K562 (cell line): ENCODE measurements at regions not wholly inside any gene's neighbourhood (a gene's known extent, or its start where the extent isn't known, plus 50 kb on each side); places are given as distances from the start of the nearest gene placed in this dataset.

Experiments used
- E2F8 ChIP-seq: fragments of 450-650 bp; IDR thresholded peaks from 2 replicates; pipeline ENCODE4 v1.7.1; 2018; ENCODE audit warnings: mild to moderate bottlenecking, low read depth; ENCODE audit not compliant: partially characterized antibody
- E4F1 ChIP-seq: fragments of 250-450 bp; sonication (Bioruptor Pico); IDR thresholded peaks from 2 replicates; pipeline ENCODE4 v1.5.0; 2021; ENCODE audit warnings: mild to moderate bottlenecking, borderline replicate concordance
- ETS1 ChIP-seq: conservative IDR thresholded peaks from 2 replicates; pipeline ENCODE4 v1.6.1; 2011; ENCODE audit warnings: low read depth, mild to moderate bottlenecking, low read length; ENCODE audit not compliant: control insufficient read depth
- EZH2 ChIP-seq: IDR thresholded peaks from 2 replicates; pipeline ENCODE4 v1.6.1; 2012; ENCODE audit warnings: low read depth, mild to moderate bottlenecking, inconsistent platforms, low read length, borderline replicate concordance
- NFE2 ChIP-seq: IDR thresholded peaks from 2 replicates; pipeline ENCODE4 v1.6.1; 2014; ENCODE audit warnings: antibody characterized with exemption, low read depth
- SP1 ChIP-seq: sonication (generic); formaldehyde crosslinking; IDR thresholded peaks from 2 replicates; pipeline ENCODE4 v1.8.1; 2022; ENCODE audit warnings: mild to moderate bottlenecking, missing genetic modification reagents
- SP2 ChIP-seq: IDR thresholded peaks from 2 replicates; pipeline ENCODE4 v1.6.1; 2011; ENCODE audit warnings: mild to moderate bottlenecking, low read depth, low read length, moderate library complexity; ENCODE audit not compliant: poor library complexity, severe bottlenecking; ENCODE audit errors: extremely low read depth
- ZBTB33 ChIP-seq: sonication (generic); formaldehyde crosslinking; IDR thresholded peaks from 2 replicates; pipeline ENCODE4 v1.8.1; 2023; ENCODE audit warnings: mild to moderate bottlenecking, missing genetic modification reagents
- ZBTB40 ChIP-seq, 2 experiments: fragments of 450-650 bp in 1 of 2; sonication (generic) in 1 of 2; formaldehyde crosslinking in 1 of 2; IDR thresholded peaks; 2 replicates each; pipeline versions ENCODE4 v1.7.1 to v1.9.0; 2016 to 2022; ENCODE audit warnings: inconsistent platforms in 1 of 2, mild to moderate bottlenecking in 1 of 2, missing genetic modification reagents in 1 of 2
- ZSCAN32 ChIP-seq: fragments of 450-650 bp; formaldehyde crosslinking; IDR thresholded peaks from 2 replicates; pipeline ENCODE4 v1.4.0; 2020; ENCODE audit warnings: mild to moderate bottlenecking, moderate library complexity

- TF ChIP-seq SP2 (no peak), ETS1 (no peak), EZH2 (no peak), NFE2 (no peak), ZBTB33 (CRISPR knock-in tag) (no peak), SP1 (CRISPR knock-in tag) (no peak), E4F1 (no peak), ZBTB40 (IDR thresholded peaks at IDR 0.05) (no peak), ZBTB40 (CRISPR knock-in tag; IDR thresholded peaks at IDR 0.05) (no peak), ZSCAN32 (CRISPR knock-in tag) (no peak), E2F8 (no peak)
Measured at GRCh38 chr5:125376059-125376641, 629.7 kb upstream of the ZNF608 start.
